Ammon's horn (tissue), 1 donor: ENCODE measurements at regions not wholly inside any gene's neighbourhood (a gene's known extent, or its start where the extent isn't known, plus 50 kb on each side); places are given as distances from the start of the nearest gene placed in this dataset.

Source experiments
- DNase-seq: peaks from one replicate; pipeline ENCODE4 v3.0.0-alpha.2; 2016; ENCODE audit warnings: low spot score

- DNase-seq = no peak
Observed at GRCh38 chr10:8700689-8701088, 646.2 kb downstream of the GATA3 start.

GRCh38 chr10:8702181-8702580, 647.7 kb downstream of the GATA3 start:
- DNase-seq = no peak

GRCh38 chr10:8705415-8705814, 650.9 kb downstream of the GATA3 start:
- DNase-seq = no peak

GRCh38 chr10:8712656-8713055, 658.2 kb downstream of the GATA3 start:
- DNase-seq = no peak

GRCh38 chr10:8719971-8720370, 665.5 kb downstream of the GATA3 start:
- DNase-seq = no peak

- DNase-seq = no peak
Observed at GRCh38 chr10:8721650-8722049, 667.2 kb downstream of the GATA3 start.

GRCh38 chr10:8722835-8723234, 668.3 kb downstream of the GATA3 start:
- no peak for DNase-seq

- DNase-seq = no peak
Observed at GRCh38 chr10:8725343-8725742, 670.9 kb downstream of the GATA3 start.

GRCh38 chr10:8726084-8726778, 671.7 kb downstream of the GATA3 start:
- no peak for DNase-seq

- no peak for DNase-seq
Observed at GRCh38 chr10:8726779-8727084, 672.2 kb downstream of the GATA3 start.

- no peak for DNase-seq
Observed at GRCh38 chr10:8731121-8732095, 676.9 kb downstream of the GATA3 start.

GRCh38 chr10:8738987-8739386, 684.5 kb downstream of the GATA3 start:
- DNase-seq = no peak

GRCh38 chr10:8752146-8752843, 697.8 kb downstream of the GATA3 start:
- no peak for DNase-seq

GRCh38 chr10:8758029-8758428, 703.5 kb downstream of the GATA3 start:
- DNase-seq = no peak

GRCh38 chr10:8766899-8767298, 712.4 kb downstream of the GATA3 start:
- DNase-seq = no peak

- DNase-seq = no peak
Observed at GRCh38 chr10:8767591-8767990, 713.1 kb downstream of the GATA3 start.

- DNase-seq = no peak
Observed at GRCh38 chr10:8768341-8768740, 713.9 kb downstream of the GATA3 start.

GRCh38 chr10:8768852-8769251, 714.4 kb downstream of the GATA3 start:
- DNase-seq = no peak

- no peak for DNase-seq
Observed at GRCh38 chr10:8776926-8777622, 722.6 kb downstream of the GATA3 start.

GRCh38 chr10:8778713-8779112, 724.2 kb downstream of the GATA3 start:
- DNase-seq = no peak

- DNase-seq = no peak
Observed at GRCh38 chr10:8787649-8788048, 733.2 kb downstream of the GATA3 start.

- no peak for DNase-seq
Observed at GRCh38 chr10:8790390-8790789, 735.9 kb downstream of the GATA3 start.
